ENCODE measurements at regions not wholly inside any gene's neighbourhood (a gene's known extent, or its start where the extent isn't known, plus 50 kb on each side); places are given as distances from the start of the nearest gene placed in this dataset.

DNA sequence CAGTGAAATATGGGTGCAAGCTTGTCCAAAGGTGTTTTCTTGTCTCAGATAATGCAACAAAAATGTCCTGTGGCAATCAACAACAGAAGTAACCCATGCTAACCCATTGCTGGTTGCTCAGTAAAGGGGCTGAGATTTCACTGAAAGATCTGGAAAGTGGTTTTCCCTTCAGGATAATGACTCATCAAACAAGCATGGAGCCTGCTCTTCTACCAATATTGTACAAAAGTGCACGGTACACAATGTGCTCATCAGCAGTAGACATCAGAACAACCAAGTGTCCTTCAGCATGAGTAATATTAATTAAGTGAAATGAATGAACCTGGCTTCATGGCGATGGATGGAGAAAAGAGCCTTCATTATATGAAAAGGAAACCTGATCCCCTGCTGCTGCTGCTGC lies 287.1 kb upstream of the NEBL start:
- Mint-ChIP-seq H3K36me3 (ENCODE audit: low read depth) (no peaks in the 10 kb centered on the region), H3K9me3 (no peaks in the 10 kb centered on the region), H3K4me3 (no peak overlapping the region), H3K27ac (no peak overlapping the region), H3K27me3 (no peaks in the 10 kb centered on the region), H3K4me1 (no peaks in the 10 kb centered on the region)
- intact Hi-C loops (cut with micrococcal nuclease): no loop called here
- DNase-seq: no peak

DNA sequence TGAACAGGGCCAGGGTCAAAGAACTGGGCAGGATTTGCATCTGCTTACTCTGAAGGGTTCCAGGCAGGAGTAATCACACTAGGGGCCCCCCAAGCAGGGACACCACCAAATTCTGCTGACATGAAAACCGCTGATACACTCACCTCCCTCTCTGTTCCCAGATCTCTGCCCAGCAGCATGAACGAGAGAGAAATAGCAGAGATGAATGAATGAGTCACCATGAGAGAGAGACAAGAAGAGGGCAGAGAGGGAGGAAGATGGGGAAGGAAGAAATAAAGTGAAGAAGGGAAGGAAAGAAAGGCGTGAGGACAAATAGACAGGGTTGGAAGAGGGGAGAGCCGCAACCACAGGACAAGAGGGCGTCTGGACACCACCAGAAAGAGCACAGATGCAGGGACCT lies 285.9 kb upstream of the NEBL start:
- Mint-ChIP-seq H3K27me3 (no peaks in the 10 kb centered on the region), H3K4me3 (no peak overlapping the region), H3K27ac (no peak overlapping the region), H3K36me3 (ENCODE audit: low read depth) (no peaks in the 10 kb centered on the region), H3K9me3 (no peaks in the 10 kb centered on the region), H3K4me1 (no peaks in the 10 kb centered on the region)
- no peak for DNase-seq
- intact Hi-C loops (cut with micrococcal nuclease): no loop called here

DNA sequence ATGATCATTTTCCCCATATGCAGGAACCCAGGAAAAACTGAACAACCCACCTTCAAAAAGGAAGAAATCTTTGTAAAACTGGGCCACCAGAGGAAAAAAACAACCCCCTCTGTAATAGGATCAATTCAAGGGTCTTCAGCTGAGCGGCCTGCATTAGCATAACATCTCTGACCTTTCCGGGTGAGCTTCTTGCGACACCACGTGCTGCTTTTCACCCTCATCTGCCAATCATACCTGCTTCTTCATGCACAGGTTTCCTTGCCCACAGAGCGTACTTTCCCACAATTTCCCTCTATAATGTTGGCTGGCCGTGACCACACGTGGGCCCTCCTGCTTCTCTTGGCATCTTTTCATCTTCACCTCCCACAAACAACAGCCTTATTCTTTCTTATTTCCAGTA lies 284.3 kb upstream of the NEBL start:
- intact Hi-C loops (cut with micrococcal nuclease): no loop called here
- Mint-ChIP-seq H3K36me3 (ENCODE audit: low read depth) (no peaks in the 10 kb centered on the region), H3K27me3 (peaks cover 9% of the 10 kb centered on the region), H3K9me3 (no peaks in the 10 kb centered on the region), H3K4me3 (no peak overlapping the region), H3K4me1 (no peaks in the 10 kb centered on the region), H3K27ac (no peak overlapping the region)
- DNase-seq: no peak

DNA sequence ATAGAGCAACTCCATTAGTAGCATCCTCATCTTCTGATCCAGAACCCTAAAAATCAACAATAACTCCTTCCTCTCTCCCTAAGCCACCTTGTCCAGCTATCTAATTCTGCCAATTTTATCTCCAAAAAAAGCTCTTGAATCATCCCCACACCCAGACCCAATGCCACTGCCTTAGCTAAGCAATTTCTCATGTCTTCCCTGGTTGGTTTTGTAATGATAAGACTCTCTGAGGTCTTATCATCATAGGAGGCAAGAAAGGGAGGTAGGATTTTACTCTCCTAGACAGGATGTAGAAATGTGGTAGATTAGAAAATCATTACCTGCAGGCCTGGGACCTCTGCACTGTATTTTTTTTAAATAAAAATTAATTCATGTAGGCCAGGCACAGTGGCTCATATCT lies 283.5 kb upstream of the NEBL start:
- Mint-ChIP-seq H3K9me3 (no peaks in the 10 kb centered on the region), H3K36me3 (ENCODE audit: low read depth) (no peaks in the 10 kb centered on the region), H3K4me3 (no peak overlapping the region), H3K27me3 (peaks cover 17% of the 10 kb centered on the region), H3K4me1 (no peaks in the 10 kb centered on the region), H3K27ac (no peak overlapping the region)
- intact Hi-C loops (cut with micrococcal nuclease): no loop called here
- no peak for DNase-seq

DNA sequence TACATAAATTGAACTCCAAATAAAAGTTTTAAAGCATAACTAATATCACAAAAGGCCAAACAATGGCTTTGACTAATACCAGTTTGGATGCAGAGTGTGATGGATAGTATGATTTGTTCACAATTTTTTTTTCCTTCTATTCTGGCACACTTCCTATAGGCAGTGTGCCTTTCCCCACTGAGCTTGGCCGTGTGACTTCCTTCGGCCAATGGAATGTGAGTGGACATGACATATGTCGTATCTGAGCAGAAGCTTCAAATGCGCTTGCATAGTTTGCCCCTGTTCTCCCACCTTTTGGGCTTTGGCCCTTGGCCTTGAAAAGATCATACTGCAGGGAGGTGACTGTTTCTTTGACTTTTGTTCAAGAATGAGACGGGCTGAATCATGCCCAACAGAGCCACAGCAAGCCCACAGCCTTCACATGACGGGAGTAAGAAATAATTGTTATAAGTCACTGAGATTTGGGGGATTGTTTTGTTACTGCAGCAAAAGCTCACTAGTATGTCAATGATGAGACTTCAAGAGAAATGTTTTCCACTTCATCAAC lies 279.9 kb upstream of the NEBL start:
- H3K36me3 Mint-ChIP-seq (ENCODE audit: low read depth): peaks cover 3% of the 10 kb centered on the region
- no peak overlapping the region for H3K4me3 Mint-ChIP-seq
- H3K27me3 Mint-ChIP-seq: peaks cover 39% of the 10 kb centered on the region
- intact Hi-C loops (cut with micrococcal nuclease): loop anchor here (10.0 kb wide), 2 partner anchors 318 to 1168 kb away; partner anchors contain the start of gene SPAG6
- H3K9me3 Mint-ChIP-seq: no peaks in the 10 kb centered on the region
- H3K4me1 Mint-ChIP-seq: peaks cover 3% of the 10 kb centered on the region
- no peak for DNase-seq
- H3K27ac Mint-ChIP-seq: no peak overlapping the region

DNA sequence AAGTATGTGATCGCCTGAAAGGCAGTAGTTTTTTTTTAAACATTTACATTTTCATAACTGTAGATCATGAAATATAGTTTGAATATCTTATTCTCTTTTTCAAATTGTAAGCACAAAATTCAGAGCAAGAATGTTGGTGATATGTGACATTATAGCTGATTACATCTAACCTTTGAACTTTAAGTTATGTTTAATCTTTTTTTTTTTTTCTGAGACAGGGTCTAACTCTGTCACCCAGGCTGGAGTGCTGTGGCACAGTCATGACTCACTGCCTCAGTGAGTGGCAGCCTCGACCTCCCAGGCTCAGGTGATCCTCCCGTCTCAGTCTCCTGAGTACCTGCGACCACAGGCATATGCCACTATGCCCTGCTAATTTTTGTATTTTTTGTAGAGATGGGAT lies 278.7 kb upstream of the NEBL start:
- DNase-seq: no peak
- Mint-ChIP-seq H3K9me3 (no peaks in the 10 kb centered on the region), H3K27me3 (peaks cover 46% of the 10 kb centered on the region), H3K27ac (no peak overlapping the region), H3K4me3 (no peak overlapping the region), H3K4me1 (peaks cover 3% of the 10 kb centered on the region), H3K36me3 (ENCODE audit: low read depth) (peaks cover 3% of the 10 kb centered on the region)
- intact Hi-C loops (cut with micrococcal nuclease): loop anchor here (10.0 kb wide), 2 partner anchors 319 to 1169 kb away; partner anchors contain the start of gene SPAG6

DNA sequence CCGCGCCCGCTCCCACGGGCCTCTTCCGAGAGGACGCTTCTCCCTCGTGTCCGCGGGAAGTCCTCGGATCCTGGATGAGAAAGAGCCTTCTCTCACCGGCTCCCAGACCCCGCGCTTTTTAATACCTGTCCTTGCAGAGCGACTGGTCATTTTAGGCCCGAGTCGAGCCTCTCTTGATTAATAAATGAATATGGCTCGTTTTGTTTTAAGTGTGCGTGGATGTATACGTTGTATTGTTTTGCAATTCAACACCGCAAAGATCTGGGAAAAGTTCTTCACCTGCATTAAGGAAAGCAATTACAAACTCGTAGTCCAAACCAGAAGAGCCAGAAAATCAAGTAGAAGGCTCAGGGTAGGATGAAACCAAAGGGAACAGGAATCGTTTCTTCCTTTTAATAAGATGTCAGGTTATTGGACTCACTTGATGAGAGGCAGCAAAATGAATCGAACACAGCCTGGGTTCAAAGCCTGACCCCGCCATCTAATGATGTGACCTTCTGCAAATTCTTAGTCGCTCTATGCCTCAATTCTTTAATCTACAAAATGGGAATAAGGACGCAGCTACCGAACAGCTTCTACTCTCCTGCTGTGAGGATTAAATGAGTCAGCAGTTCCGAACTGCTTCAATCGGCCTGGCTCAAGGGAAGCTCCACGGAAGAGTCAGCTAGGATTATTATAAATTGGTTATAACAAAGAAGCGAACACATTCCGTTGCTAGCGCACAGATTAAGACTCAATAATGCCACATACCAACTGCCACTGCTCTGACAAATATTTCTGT lies 277.8 kb upstream of the NEBL start:
- Mint-ChIP-seq H3K4me3 (peak overlapping the region; percentile 64), H3K9me3 (no peaks in the 10 kb centered on the region), H3K4me1 (peaks cover 3% of the 10 kb centered on the region), H3K27ac (peak overlapping the region; percentile 52), H3K36me3 (ENCODE audit: low read depth) (peaks cover 3% of the 10 kb centered on the region), H3K27me3 (peaks cover 50% of the 10 kb centered on the region)
- no peak for DNase-seq
- intact Hi-C loops (cut with micrococcal nuclease): loop anchor here (10.0 kb wide), 2 partner anchors 320 to 1170 kb away; partner anchors contain the start of gene SPAG6

DNA sequence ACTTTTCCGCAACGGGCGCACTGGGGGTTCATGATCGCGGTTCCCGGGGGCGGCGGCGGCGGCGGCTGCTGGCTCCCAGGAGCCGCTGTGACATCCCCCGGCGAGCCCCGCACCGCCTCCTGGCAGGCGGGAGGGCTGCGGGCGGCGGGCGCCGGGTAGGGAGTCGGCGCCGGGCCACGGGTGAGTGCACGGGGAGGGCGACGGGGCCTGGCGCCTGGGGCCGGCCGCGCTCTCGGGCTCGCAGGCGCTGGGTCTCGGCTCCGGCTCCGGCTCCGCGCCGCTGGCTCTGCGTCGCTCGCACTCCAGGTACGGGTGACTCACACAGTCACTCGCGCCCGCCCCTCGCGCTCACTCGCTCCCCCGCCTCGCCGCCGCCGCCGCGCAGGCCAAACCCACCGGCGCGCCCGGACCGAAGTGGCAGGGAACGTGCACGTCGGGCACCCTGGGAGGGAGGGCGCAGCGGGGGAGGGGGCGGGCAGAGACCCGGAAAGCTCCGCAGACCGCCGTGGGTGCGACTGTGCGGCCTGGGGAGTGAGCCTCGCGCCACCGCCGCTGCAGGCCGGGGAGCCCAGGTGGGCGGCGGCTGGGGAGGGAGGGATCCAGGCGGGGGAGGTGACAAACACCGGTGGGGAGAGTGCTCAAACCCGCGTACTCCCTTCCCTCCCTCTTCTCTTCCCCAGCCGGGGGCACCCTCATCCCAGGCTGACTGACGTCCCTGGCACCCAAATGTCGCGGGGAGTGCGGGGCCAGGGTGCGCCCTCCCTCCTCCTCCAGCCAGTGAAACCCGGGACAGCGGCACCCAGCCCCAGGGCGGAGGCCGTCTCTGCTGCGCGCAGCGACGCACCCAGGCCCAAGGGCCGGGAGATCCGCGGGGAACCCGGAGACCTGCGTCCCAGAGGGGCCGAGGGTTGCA lies 276.9 kb upstream of the NEBL start:
- intact Hi-C loops (cut with micrococcal nuclease): loop anchor here (10.0 kb wide), 2 partner anchors 321 to 1171 kb away; partner anchors contain the start of gene SPAG6
- peaks cover 3% of the 10 kb centered on the region for H3K4me1 Mint-ChIP-seq
- peak; percentile 63 for DNase-seq
- H3K9me3 Mint-ChIP-seq: no peaks in the 10 kb centered on the region
- H3K36me3 Mint-ChIP-seq (ENCODE audit: low read depth): peaks cover 3% of the 10 kb centered on the region
- peaks cover 50% of the 10 kb centered on the region for H3K27me3 Mint-ChIP-seq
- no peak overlapping the region for H3K27ac Mint-ChIP-seq
- H3K4me3 Mint-ChIP-seq: peak overlapping the region; percentile 64

DNA sequence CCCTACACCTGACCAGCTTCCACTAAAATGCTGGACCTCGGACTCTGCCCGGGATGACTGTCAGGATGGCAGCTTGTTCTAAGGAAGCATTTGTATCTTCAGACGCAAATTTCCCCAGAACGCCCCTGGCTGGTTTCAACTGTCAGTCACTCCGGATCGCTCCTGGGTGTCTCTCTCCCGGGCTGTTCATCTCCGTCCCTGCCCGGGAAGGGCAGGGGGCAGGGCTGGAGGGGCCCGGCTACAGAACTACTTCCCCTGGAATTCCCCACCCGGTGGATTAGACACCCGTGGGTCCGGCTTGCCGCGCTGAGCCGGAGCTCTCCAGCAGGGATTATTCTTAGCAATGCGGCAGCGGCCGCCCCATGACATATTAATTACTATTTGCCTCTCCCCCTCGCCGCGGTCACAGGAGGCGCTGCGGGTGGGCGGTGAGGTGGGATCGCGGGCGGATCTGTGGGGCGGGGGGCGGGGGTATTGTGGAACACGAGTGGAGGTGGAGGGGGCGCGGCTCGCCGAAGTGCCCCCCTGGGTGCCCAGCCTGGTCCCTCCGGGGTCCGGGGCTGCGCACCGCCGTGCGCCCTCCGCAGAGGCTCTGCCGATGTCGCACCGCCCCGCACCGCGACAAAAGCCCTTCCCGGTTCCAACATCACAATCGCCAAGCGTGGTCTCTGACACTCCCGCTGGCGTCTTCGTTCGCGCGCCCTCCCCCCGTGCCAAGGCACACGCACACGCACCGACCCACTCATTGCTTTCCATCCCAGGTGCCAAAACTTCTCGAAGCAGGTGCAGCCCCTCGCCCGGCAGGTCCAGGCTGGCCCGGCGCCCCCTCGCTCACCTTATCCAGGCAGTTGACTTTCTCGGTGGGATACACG lies 276.1 kb upstream of the NEBL start:
- Mint-ChIP-seq H3K27ac (no peak overlapping the region), H3K9me3 (no peaks in the 10 kb centered on the region), H3K4me3 (peak overlapping the region; percentile 57), H3K4me1 (peaks cover 3% of the 10 kb centered on the region), H3K27me3 (peaks cover 50% of the 10 kb centered on the region), H3K36me3 (ENCODE audit: low read depth) (peaks cover 3% of the 10 kb centered on the region)
- no peak for DNase-seq
- intact Hi-C loops (cut with micrococcal nuclease): loop anchor here (10.0 kb wide), 2 partner anchors 322 to 1172 kb away; partner anchors contain the start of gene SPAG6

DNA sequence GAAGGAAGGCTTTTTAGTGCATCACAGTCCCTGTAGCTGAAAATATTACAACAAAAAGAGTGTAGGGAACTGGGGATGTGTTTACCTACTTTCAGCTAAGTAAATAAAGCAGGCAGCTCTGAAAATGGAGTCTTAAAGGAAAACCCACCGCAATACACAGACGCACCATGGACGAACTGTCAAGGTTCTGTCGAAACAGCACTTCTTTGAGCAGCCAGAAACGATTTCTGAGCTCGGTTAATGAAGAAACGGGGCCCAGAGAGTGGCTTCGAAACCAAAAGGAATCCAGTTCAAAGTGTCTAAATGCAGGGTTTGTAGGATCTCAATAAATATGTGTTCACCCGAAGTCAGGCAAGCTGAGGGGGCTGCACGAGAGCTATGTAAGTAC lies 275.4 kb upstream of the NEBL start:
- H3K9me3 Mint-ChIP-seq: no peaks in the 10 kb centered on the region
- intact Hi-C loops (cut with micrococcal nuclease): loop anchor here (10.0 kb wide), 2 partner anchors 322 to 1172 kb away; partner anchors contain the start of gene SPAG6
- H3K27me3 Mint-ChIP-seq: peaks cover 47% of the 10 kb centered on the region

DNA sequence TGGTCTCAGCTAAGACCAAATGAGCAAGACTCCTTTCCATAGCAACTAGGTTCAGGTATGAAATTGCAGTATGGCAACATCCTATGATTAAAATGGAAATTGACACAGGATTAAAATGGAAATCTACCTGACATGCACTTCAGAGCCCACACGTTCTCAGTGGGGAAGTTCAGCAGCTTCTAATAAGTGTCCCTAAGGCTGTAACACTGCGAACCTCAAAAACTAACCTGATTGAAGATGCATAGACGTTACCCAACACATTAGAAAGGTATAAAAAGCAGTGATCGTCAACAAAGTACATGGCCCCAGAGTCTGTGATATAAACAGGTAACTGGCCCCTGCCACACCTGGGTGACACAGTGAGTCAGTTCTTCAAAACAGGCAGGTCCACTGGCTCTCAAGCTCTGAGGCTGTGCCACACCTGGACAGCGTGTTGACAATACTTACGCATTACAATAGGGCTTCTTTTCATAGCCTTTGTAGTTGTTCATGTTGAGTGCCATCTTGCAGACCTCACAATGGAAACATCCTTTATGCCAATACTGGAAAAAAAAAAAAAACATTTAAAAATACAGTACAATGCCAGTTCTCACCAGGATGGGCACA lies 274.9 kb upstream of the NEBL start:
- no peak overlapping the region for H3K4me3 Mint-ChIP-seq
- no peaks in the 10 kb centered on the region for H3K9me3 Mint-ChIP-seq
- peaks cover 46% of the 10 kb centered on the region for H3K27me3 Mint-ChIP-seq
- peaks cover 3% of the 10 kb centered on the region for H3K36me3 Mint-ChIP-seq (ENCODE audit: low read depth)
- no peak for DNase-seq
- H3K27ac Mint-ChIP-seq: no peak overlapping the region
- intact Hi-C loops (cut with micrococcal nuclease): loop anchor here (10.0 kb wide), 2 partner anchors 323 to 1173 kb away; partner anchors contain the start of gene SPAG6
- peaks cover 3% of the 10 kb centered on the region for H3K4me1 Mint-ChIP-seq

More for the DNA sequence above, 275.4 kb upstream of the NEBL start:
- DNase-seq: no peak
- H3K4me1 Mint-ChIP-seq: peaks cover 3% of the 10 kb centered on the region
- no peak overlapping the region for H3K4me3 Mint-ChIP-seq
- no peak overlapping the region for H3K27ac Mint-ChIP-seq
- peaks cover 3% of the 10 kb centered on the region for H3K36me3 Mint-ChIP-seq (ENCODE audit: low read depth)

DNA sequence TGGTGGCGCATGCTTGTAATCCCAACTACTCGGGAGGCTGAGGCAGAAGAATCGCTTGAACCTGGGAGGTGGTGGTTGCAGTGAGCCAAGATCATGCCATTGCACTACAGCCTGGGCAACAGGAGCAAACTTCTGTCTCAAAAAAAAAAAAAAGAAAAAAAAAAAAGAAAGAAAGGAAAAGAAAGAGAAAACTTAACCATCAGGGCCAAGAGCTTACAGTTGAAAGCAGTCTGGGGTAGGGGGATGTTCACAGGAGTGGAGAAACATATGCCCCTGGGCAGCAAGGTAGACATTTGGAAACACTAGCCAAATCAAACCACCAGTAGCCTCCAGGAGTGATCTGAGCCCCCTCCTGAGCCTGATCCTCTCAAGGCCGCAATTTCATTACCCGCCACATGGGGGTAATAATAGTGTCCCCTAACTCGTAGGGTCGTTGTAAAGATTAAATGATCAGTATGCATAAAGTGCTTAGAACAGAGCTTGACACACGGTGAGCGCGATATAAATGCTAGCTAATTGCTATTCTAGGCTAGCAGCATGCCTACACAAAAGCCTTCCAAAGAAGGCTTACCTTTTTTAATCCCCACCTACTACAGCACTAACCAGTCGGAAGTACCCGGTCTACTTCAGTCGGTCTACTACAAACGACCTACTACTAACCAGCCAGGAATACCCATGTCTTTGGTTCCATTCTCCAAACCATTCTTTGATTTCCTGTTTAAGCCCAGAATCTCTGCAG lies 274.3 kb upstream of the NEBL start:
- H3K27ac Mint-ChIP-seq: no peak overlapping the region
- H3K9me3 Mint-ChIP-seq: no peaks in the 10 kb centered on the region
- no peak overlapping the region for H3K4me3 Mint-ChIP-seq
- H3K27me3 Mint-ChIP-seq: peaks cover 40% of the 10 kb centered on the region
- H3K4me1 Mint-ChIP-seq: peaks cover 3% of the 10 kb centered on the region
- intact Hi-C loops (cut with micrococcal nuclease): loop anchor here (10.0 kb wide), 2 partner anchors 323 to 1173 kb away; partner anchors contain the start of gene SPAG6
- H3K36me3 Mint-ChIP-seq (ENCODE audit: low read depth): peaks cover 3% of the 10 kb centered on the region
- DNase-seq: no peak

Data from activated CD4-positive, alpha-beta T cell treated with anti-CD3 and anti-CD28 coated beads, Interleukin-2, amount 10 ng/mL, durations not matched to agents 24 days and 14 days (primary cell).